ENCODE measurements at regions not wholly inside any gene's neighbourhood (a gene's known extent, or its start where the extent isn't known, plus 50 kb on each side); places are given as distances from the start of the nearest gene placed in this dataset.

- Histone ChIP-seq H3K4me1 (ENCODE audit: control insufficient read depth, extremely low read depth, insufficient read depth, low read length) (no peaks in the 10 kb centered on the region), H3K9me1 (replicated peaks; ENCODE audit: control insufficient read depth, extremely low read depth, insufficient read depth, low read length) (no peaks in the 10 kb centered on the region), H2AFZ (ENCODE audit: low read depth, low read length) (no peak overlapping the region), H3K27ac (ENCODE audit: insufficient read depth, low read depth, low read length) (no peak overlapping the region), H3K9ac (replicated peaks; ENCODE audit: extremely low read depth, insufficient read depth, low read length) (no peak overlapping the region), H4K20me1 (replicated peaks; ENCODE audit: control insufficient read depth, extremely low read depth, insufficient read depth, low read length) (no peaks in the 10 kb centered on the region), H3K36me3 (ENCODE audit: control insufficient read depth in 2 of 2, extremely low read depth in 1 of 2, insufficient read depth in 2 of 2, low read length in 2 of 2) (no peaks in the 10 kb centered on the region), H3K27me3 (ENCODE audit: control insufficient read depth in 2 of 2, insufficient read depth in 2 of 2, low read length in 2 of 2) (no peaks in the 10 kb centered on the region), H3K79me2 (ENCODE audit: control insufficient read depth, insufficient read depth, low read length) (no peaks in the 10 kb centered on the region), H3K4me2 (ENCODE audit: insufficient read depth, low read length) (no peak overlapping the region), H3K9me3 (replicated peaks; ENCODE audit: control insufficient read depth, insufficient read depth, low read length) (no peaks in the 10 kb centered on the region), H3K4me3 (replicated peaks in 1 of 3; ENCODE audit: insufficient read depth in 1 of 3, low read depth in 1 of 3, low read length in 3 of 3) (no peak overlapping the region)
- ChIA-PET CTCF (no interaction called here), POLR2A (no interaction called here)
- DNase-seq (ENCODE audit: low read depth, low spot score) (no peak), FAIRE-seq (no peak)
- dilution Hi-C loops (cut with MboI; ENCODE audit: extremely low pct_ligation_motif_present, low sequenced_read_pairs) (no loop called here), intact Hi-C loops (cut with micrococcal nuclease) (no loop called here)
- no TSS peak for BruUV-seq (replicated peaks)
- TF ChIP-seq JUN (IDR thresholded peaks at IDR 0.05; ENCODE audit: borderline replicate concordance, insufficient read depth, insufficient read length, low read depth), result no peak
- no peak for TF ChIP-seq POLR2AphosphoS5 (IDR thresholded peaks at IDR 0.05; ENCODE audit: insufficient read depth, low read depth, low read length)
- no peak for TF ChIP-seq MYC (IDR thresholded peaks at IDR 0.05; ENCODE audit: low read depth, low read length)
- TF ChIP-seq MAX (IDR thresholded peaks at IDR 0.05; ENCODE audit: insufficient read depth, insufficient read length), result no peak
- no peak for TF ChIP-seq GATA2 (IDR thresholded peaks at IDR 0.05; ENCODE audit: insufficient read depth, insufficient read length, low read depth, low read length)
- TF ChIP-seq FOS (IDR thresholded peaks at IDR 0.05; ENCODE audit: borderline replicate concordance, insufficient read depth, low read length), result no peak
- no peak for TF ChIP-seq EZH2 (IDR thresholded peaks at IDR 0.05; ENCODE audit: borderline replicate concordance, low read depth, low read length, severe bottlenecking)
- TF ChIP-seq CTCF (IDR thresholded peaks at IDR 0.05; ENCODE audit: extremely low read depth in 1 of 2, insufficient read depth in 1 of 2, low read depth in 1 of 2, low read length in 2 of 2), result no peak
- TF ChIP-seq POLR2A (IDR thresholded peaks at IDR 0.05; ENCODE audit: low read depth, low read length), result no peak
Measured at GRCh38 chr20:39894067-39894466, 795.0 kb downstream of the MAFB start.
